A549 (cell line): ENCODE measurements at regions not wholly inside any gene's neighbourhood (a gene's known extent, or its start where the extent isn't known, plus 50 kb on each side); places are given as distances from the start of the nearest gene placed in this dataset.

Source experiments
- ATAC-seq, 2 experiments: fragments of 200-7000 bp in 1 of 2; fragments of >200 bp in 1 of 2; cut with Nextera tagmentation in 1 of 2; cut with Tn5 transposase in 1 of 2; 3 replicates each; pipeline versions ENCODE4 v1.8.0 to v1.9.1; 2018 to 2020; ENCODE audit warnings: mild to moderate bottlenecking in 1 of 2, moderate library complexity in 1 of 2
- CTCF ChIA-PET: fragments of 300-600 bp; sonication (Branson Sonifier 250); formaldehyde crosslinking; extraction: SDS; loops from one replicate; lab custom pipeline; 2021; ENCODE audit warnings: antibody characterized with exemption, inconsistent platforms; lab: Yijun Ruan, JAX
- POLR2A ChIA-PET: fragments of 350-600 bp; formaldehyde crosslinking; extraction: SDS; loops from one replicate; lab custom pipeline; 2021; ENCODE audit warnings: antibody characterized with exemption, inconsistent platforms; lab: Yijun Ruan, JAX
- DNase-seq, 2 experiments: peaks; one replicate each; pipeline versions ENCODE4 v3.0.0 to v3.0.0-alpha.2; 2011 to 2016; ENCODE audit warnings: low read depth in 1 of 2, low spot score in 1 of 2
- FAIRE-seq: peaks from 2 replicates; lab custom pipeline; 2011; peaks lifted over from hg19 to GRCh38; lab: Jason Lieb, UNC
- H3K27ac ChIP-seq, 2 experiments: fragments of >200 bp; sonication (Bioruptor Twin); formaldehyde crosslinking; 3 replicates each; pipeline ENCODE4 v1.5.1; 2016 to 2017
- H3K4me1 ChIP-seq: fragments of >200 bp; sonication (Bioruptor Twin); formaldehyde crosslinking; 3 replicates; pipeline ENCODE4 v1.6.1; 2016
- H3K4me2 ChIP-seq: fragments of >200 bp; sonication (Bioruptor Twin); formaldehyde crosslinking; 3 replicates; pipeline ENCODE4 v1.6.1; 2016
- H3K4me3 ChIP-seq: fragments of >200 bp; sonication (Bioruptor Twin); formaldehyde crosslinking; 3 replicates; pipeline ENCODE4 v1.5.1; 2016
- H3K9me3 ChIP-seq: fragments of >200 bp; sonication (Bioruptor Twin); formaldehyde crosslinking; 3 replicates; pipeline ENCODE4 v1.6.1; 2016
- CBX2 ChIP-seq: fragments of 200-600 bp; sonication (generic); IDR thresholded peaks from 2 replicates; pipeline ENCODE4 v1.6.1; 2016; ENCODE audit warnings: low read depth, mild to moderate bottlenecking, borderline replicate concordance
- CEBPB ChIP-seq, 2 experiments: fragments of >200 bp in 1 of 2; sonication (Bioruptor Twin) in 1 of 2; formaldehyde crosslinking in 1 of 2; IDR thresholded peaks; 2 replicates each; pipeline ENCODE4 v1.6.1; 2012 to 2016
- EHF ChIP-seq: fragments of 250-450 bp; sonication (Bioruptor Pico); IDR thresholded peaks from 2 replicates; pipeline ENCODE4 v1.5.0; 2020; ENCODE audit warnings: mild to moderate bottlenecking
- EP300 ChIP-seq, 2 experiments: fragments of >200 bp; sonication (Bioruptor Twin); formaldehyde crosslinking; IDR thresholded peaks; 2 replicates in 1 of 2; 3 replicates in 1 of 2; pipeline ENCODE4 v1.6.1; 2016 to 2017
- FOSL2 ChIP-seq, 2 experiments: fragments of 450-650 bp in 1 of 2; fragments of >200 bp in 1 of 2; sonication (Bioruptor Twin) in 1 of 2; formaldehyde crosslinking; IDR thresholded peaks; 2 replicates each; pipeline versions ENCODE4 v1.5.0 to v1.6.1; 2016 to 2020; ENCODE audit warnings: mild to moderate bottlenecking in 1 of 2, moderate library complexity in 1 of 2
- FOXS1 ChIP-seq: fragments of 250-450 bp; sonication (Bioruptor Pico); IDR thresholded peaks from 2 replicates; pipeline ENCODE4 v1.5.0; 2020; ENCODE audit warnings: mild to moderate bottlenecking, moderate library complexity
- HOXA7 ChIP-seq: fragments of 250-450 bp; sonication (Bioruptor Pico); IDR thresholded peaks from 2 replicates; pipeline ENCODE4 v1.5.0; 2020; ENCODE audit warnings: mild to moderate bottlenecking, moderate library complexity
- JUN ChIP-seq, 2 experiments: fragments of >200 bp; sonication (Bioruptor Twin); formaldehyde crosslinking; IDR thresholded peaks; 2 replicates in 1 of 2; 3 replicates in 1 of 2; pipeline ENCODE4 v1.6.1; 2016 to 2017
- KDM5A ChIP-seq: fragments of 200-600 bp; sonication (generic); IDR thresholded peaks from 2 replicates; pipeline ENCODE4 v1.6.1; 2016; ENCODE audit warnings: antibody characterized with exemption, mild to moderate bottlenecking
- MAZ ChIP-seq: fragments of 150-350 bp; IDR thresholded peaks from 2 replicates; pipeline ENCODE4 v1.6.1; 2014; ENCODE audit warnings: antibody characterized with exemption, low read depth, low read length, borderline replicate concordance
- NFE2L2 ChIP-seq: fragments of 150-350 bp; conservative IDR thresholded peaks from 2 replicates; pipeline ENCODE4 v1.6.1; 2014; ENCODE audit warnings: low read length
- NPAS2 ChIP-seq: fragments of 250-450 bp; sonication (Bioruptor Pico); IDR thresholded peaks from 2 replicates; pipeline ENCODE4 v1.8.0; 2022; ENCODE audit warnings: mild to moderate bottlenecking, moderate library complexity, borderline replicate concordance
- PHF8 ChIP-seq: fragments of 200-600 bp; sonication (generic); IDR thresholded peaks from 2 replicates; pipeline ENCODE4 v1.6.1; 2016; ENCODE audit warnings: low read depth, mild to moderate bottlenecking, antibody characterized with exemption, moderate library complexity, borderline replicate concordance
- POLR2AphosphoS2 ChIP-seq: conservative IDR thresholded peaks from 2 replicates; pipeline ENCODE4 v1.6.1; 2012; ENCODE audit warnings: low read length, improper control_type of control experiment, inconsistent platforms
- RCOR1 ChIP-seq: fragments of 150-350 bp; IDR thresholded peaks from 2 replicates; pipeline ENCODE4 v1.6.1; 2014; ENCODE audit warnings: antibody characterized with exemption, low read length, low read depth
- RFX5 ChIP-seq: fragments of 450-650 bp; IDR thresholded peaks from 2 replicates; pipeline ENCODE4 v1.7.1; 2014; ENCODE audit warnings: antibody characterized with exemption, mild to moderate bottlenecking, moderate library complexity
- RNF2 ChIP-seq: fragments of 200-600 bp; sonication (generic); IDR thresholded peaks from 2 replicates; pipeline ENCODE4 v1.6.1; 2016; ENCODE audit warnings: low read depth, mild to moderate bottlenecking, antibody characterized with exemption, moderate library complexity, borderline replicate concordance
- SREBF2 ChIP-seq: fragments of 450-650 bp; IDR thresholded peaks from 2 replicates; pipeline ENCODE4 v1.6.1; 2014; ENCODE audit warnings: mild to moderate bottlenecking, moderate library complexity
- ZC3H11A ChIP-seq: fragments of 450-650 bp; IDR thresholded peaks from 2 replicates; pipeline ENCODE4 v1.6.1; 2014; ENCODE audit warnings: antibody characterized with exemption, mild to moderate bottlenecking
- ZNF302 ChIP-seq: fragments of 250-450 bp; sonication (Bioruptor Pico); IDR thresholded peaks from 2 replicates; pipeline ENCODE4 v1.9.0; 2021; ENCODE audit warnings: inconsistent platforms, mild to moderate bottlenecking, moderate library complexity
- ZSCAN20 ChIP-seq: fragments of 250-450 bp; sonication (Bioruptor Pico); IDR thresholded peaks from 2 replicates; pipeline ENCODE4 v1.8.0; 2022; ENCODE audit warnings: mild to moderate bottlenecking, moderate library complexity
- WGBS: methylation state at CpG from one replicate; pipeline ENCODE4 v1.1.6; 2017; ENCODE audit errors: missing lambda C conversion rate; 5-methylcytosine and 5-hydroxymethylcytosine counted together
- TF ChIP-seq, protein P1 (sequence below): IDR thresholded peaks from 2 replicates; pipeline ENCODE4 v1.6.1; 2012
- TF ChIP-seq, protein P2 (sequence below): IDR thresholded peaks from 2 replicates; pipeline ENCODE4 v1.6.1; 2012
- TF ChIP-seq, protein P3 (sequence below): fragments of 250-450 bp; sonication (Bioruptor Pico); IDR thresholded peaks from 2 replicates; pipeline ENCODE4 v1.5.0; 2021; ENCODE audit warnings: mild to moderate bottlenecking, moderate library complexity, borderline replicate concordance
- TF ChIP-seq, protein P4 (sequence below): fragments of 250-450 bp; sonication (Bioruptor Pico); IDR thresholded peaks from 2 replicates; pipeline ENCODE4 v1.5.0; 2020; ENCODE audit warnings: low read depth, mild to moderate bottlenecking, moderate library complexity

DNA sequence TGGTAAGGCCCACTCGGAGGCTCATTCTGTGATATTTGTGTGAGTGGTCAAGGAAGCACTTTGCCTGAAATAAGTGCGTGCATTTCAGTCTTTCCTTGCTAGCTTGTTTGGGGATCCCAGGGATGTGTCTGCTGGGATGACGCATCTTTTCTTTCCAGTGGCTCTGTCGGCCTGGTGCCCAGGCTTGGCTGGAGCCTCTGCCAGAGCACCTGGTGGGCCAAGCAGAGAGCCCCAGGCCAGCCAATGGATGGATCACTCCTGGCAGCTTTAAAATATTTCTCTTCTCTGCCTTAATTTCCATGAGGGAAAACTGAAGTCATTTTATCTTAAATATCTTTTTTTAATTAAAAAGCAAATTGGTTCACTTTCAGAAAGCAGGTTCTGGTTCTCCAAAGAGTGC is 501.8 kb upstream of the HS6ST1 start:
- ATAC-seq, result no peak
- CTCF ChIA-PET, result no interaction called here

DNA sequence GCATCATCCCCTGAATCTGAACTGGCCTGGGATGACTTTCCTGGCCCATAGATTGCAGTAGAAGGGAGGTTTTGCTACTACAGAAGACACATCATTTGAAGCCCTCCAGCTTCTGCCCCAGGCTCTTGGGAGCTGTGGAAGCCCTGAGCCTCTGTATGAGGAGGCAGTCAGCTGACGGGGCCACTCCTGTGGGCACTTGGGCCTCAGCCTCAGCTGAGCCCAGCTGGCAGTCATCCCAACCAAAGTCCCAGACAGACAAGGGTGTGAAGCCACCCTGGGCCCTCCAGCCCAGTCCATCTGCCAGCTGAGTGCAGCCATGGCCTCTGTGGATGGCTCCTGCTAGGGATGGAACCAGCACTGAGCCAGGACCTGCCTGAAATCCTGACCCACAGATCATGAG is 502.3 kb upstream of the HS6ST1 start:
- no peak for DNase-seq
- Histone ChIP-seq H3K27ac (no peak overlapping the region), H3K4me3 (no peak overlapping the region), H3K4me1 (no peaks in the 10 kb centered on the region), H3K4me2 (no peak overlapping the region), H3K9me3 (no peaks in the 10 kb centered on the region)
- CTCF ChIA-PET, result no interaction called here
- no peak for FAIRE-seq
- TF ChIP-seq NFE2L2 (no peak), NPAS2 (CRISPR knock-in tag) (no peak), JUN (IDR thresholded peaks at IDR 0.05) (no peak), FOXS1 (CRISPR knock-in tag) (no peak), RFX5 (no peak), FOSL2 (IDR thresholded peaks at IDR 0.05) (no peak), FOSL2 (CRISPR knock-in tag; IDR thresholded peaks at IDR 0.05) (no peak), EHF (CRISPR knock-in tag) (no peak), MAZ (no peak), SREBF2 (no peak), HOXA7 (CRISPR knock-in tag) (no peak), ZNF302 (CRISPR knock-in tag) (no peak), ZC3H11A (no peak), CEBPB (IDR thresholded peaks at IDR 0.05) (no peak), PHF8 (no peak), RCOR1 (no peak), KDM5A (no peak), EP300 (IDR thresholded peaks at IDR 0.05) (no peak)
- TF ChIP-seq, protein P1, sequence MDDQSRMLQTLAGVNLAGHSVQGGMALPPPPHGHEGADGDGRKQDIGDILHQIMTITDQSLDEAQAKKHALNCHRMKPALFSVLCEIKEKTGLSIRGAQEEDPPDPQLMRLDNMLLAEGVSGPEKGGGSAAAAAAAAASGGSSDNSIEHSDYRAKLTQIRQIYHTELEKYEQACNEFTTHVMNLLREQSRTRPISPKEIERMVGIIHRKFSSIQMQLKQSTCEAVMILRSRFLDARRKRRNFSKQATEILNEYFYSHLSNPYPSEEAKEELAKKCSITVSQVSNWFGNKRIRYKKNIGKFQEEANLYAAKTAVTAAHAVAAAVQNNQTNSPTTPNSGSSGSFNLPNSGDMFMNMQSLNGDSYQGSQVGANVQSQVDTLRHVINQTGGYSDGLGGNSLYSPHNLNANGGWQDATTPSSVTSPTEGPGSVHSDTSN, result no peak
- TF ChIP-seq, protein P2, sequence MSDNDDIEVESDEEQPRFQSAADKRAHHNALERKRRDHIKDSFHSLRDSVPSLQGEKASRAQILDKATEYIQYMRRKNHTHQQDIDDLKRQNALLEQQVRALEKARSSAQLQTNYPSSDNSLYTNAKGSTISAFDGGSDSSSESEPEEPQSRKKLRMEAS, result no peak
- TF ChIP-seq, protein P3, sequence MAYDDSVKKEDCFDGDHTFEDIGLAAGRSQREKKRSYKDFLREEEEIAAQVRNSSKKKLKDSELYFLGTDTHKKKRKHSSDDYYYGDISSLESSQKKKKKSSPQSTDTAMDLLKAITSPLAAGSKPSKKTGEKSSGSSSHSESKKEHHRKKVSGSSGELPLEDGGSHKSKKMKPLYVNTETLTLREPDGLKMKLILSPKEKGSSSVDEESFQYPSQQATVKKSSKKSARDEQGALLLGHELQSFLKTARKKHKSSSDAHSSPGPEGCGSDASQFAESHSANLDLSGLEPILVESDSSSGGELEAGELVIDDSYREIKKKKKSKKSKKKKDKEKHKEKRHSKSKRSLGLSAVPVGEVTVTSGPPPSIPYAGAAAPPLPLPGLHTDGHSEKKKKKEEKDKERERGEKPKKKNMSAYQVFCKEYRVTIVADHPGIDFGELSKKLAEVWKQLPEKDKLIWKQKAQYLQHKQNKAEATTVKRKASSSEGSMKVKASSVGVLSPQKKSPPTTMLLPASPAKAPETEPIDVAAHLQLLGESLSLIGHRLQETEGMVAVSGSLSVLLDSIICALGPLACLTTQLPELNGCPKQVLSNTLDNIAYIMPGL (CRISPR knock-in tag), result no peak
- ATAC-seq, result no peak
- WGBS, result 17% methylated on average over 1 of the region's 1 CpG
- POLR2A ChIA-PET, result no interaction called here

More for the DNA sequence above, 501.8 kb upstream of the HS6ST1 start:
- Histone ChIP-seq H3K4me1 (no peaks in the 10 kb centered on the region), H3K4me3 (no peak overlapping the region), H3K9me3 (no peaks in the 10 kb centered on the region), H3K27ac (no peak overlapping the region), H3K4me2 (no peak overlapping the region)
- 38% methylated on average over 4 of the region's 4 CpGs for WGBS
- FAIRE-seq, result no peak
- POLR2A ChIA-PET, result no interaction called here
- DNase-seq, result no peak
- TF ChIP-seq CBX2 (no peak), RNF2 (no peak), ZSCAN20 (CRISPR knock-in tag) (no peak), POLR2AphosphoS2 (no peak)
- TF ChIP-seq, protein P4, sequence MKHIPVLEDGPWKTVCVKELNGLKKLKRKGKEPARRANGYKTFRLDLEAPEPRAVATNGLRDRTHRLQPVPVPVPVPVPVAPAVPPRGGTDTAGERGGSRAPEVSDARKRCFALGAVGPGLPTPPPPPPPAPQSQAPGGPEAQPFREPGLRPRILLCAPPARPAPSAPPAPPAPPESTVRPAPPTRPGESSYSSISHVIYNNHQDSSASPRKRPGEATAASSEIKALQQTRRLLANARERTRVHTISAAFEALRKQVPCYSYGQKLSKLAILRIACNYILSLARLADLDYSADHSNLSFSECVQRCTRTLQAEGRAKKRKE (CRISPR knock-in tag), result no peak
- TF ChIP-seq, all 56 proteins: peak for 0
